ENCODE measurements at regions not wholly inside any gene's neighbourhood (a gene's known extent, or its start where the extent isn't known, plus 50 kb on each side); places are given as distances from the start of the nearest gene placed in this dataset.

GRCh38 chr4:23504083-23504482, 385.8 kb downstream of the PPARGC1A start:
- no peak for TF ChIP-seq POLR2A (IDR thresholded peaks at IDR 0.05)
- TF ChIP-seq CTCF (IDR thresholded peaks at IDR 0.05), result no peak
